ENCODE measurements at regions not wholly inside any gene's neighbourhood (a gene's known extent, or its start where the extent isn't known, plus 50 kb on each side); places are given as distances from the start of the nearest gene placed in this dataset.

DNA sequence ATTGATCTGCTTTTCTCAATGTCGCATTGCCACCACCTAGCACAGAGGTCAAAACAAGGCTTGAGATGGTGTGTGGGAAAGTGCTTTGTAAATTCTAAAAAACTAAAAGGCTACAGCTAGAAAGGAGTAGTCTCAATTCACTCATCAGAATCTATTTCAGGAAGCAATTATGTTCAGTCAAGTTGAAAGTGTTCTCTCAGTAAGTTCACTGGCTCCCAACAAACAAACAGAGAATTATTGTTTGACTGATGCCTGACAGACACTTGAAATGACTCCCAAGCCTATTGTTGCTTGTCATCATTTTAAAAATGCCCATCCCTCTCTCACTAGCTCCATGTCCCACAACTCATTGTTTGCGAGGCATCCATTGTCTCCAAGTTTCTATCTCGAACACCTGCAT is 419.6 kb upstream of the CPEB2 start:
- DNase-seq (no peak), ATAC-seq (no peak)
- Histone ChIP-seq H3K36me3 (ENCODE audit: insufficient read depth in 1 of 2, low read depth in 1 of 2) (no peaks in the 10 kb centered on the region), H3K4me3 (no peak overlapping the region), H3K27ac (no peak overlapping the region), H3K27me3 (ENCODE audit: insufficient read depth in 3 of 3, low read length in 2 of 3) (no peaks in the 10 kb centered on the region), H3K4me1 (no peaks in the 10 kb centered on the region), H3K9me3 (no peaks in the 10 kb centered on the region)
- TF ChIP-seq, protein P1, sequence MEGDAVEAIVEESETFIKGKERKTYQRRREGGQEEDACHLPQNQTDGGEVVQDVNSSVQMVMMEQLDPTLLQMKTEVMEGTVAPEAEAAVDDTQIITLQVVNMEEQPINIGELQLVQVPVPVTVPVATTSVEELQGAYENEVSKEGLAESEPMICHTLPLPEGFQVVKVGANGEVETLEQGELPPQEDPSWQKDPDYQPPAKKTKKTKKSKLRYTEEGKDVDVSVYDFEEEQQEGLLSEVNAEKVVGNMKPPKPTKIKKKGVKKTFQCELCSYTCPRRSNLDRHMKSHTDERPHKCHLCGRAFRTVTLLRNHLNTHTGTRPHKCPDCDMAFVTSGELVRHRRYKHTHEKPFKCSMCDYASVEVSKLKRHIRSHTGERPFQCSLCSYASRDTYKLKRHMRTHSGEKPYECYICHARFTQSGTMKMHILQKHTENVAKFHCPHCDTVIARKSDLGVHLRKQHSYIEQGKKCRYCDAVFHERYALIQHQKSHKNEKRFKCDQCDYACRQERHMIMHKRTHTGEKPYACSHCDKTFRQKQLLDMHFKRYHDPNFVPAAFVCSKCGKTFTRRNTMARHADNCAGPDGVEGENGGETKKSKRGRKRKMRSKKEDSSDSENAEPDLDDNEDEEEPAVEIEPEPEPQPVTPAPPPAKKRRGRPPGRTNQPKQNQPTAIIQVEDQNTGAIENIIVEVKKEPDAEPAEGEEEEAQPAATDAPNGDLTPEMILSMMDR (IDR thresholded peaks at IDR 0.05), result no peak
- intact Hi-C loops (cut with DNase I), result no loop called here
- 87 to 90% (median 88%) methylated on average over 3 of the region's 3 CpGs for WGBS, 3 donors

DNA sequence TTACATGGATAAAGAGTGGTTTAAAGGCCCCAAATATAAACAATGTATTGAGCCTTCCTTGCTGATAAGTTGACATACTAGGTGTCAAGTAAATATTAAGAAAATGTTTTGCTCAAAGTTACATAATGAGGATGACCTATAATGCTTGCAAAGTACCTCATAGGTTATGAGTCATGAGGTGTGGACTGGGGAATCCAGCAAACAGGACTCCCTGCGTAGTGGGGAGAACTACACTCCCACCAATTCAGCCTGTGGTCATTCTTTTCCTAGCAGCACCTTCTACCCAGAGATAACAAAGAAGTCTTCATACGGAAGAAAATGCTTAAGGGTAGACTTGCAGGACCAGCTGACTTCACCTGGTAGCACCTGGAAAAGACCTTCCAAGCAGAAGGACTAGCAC is 418.9 kb upstream of the CPEB2 start:
- intact Hi-C loops (cut with DNase I), result no loop called here
- H3K4me3 ChIP-seq, result no peak overlapping the region
- DNase-seq (no peak), ATAC-seq (no peak)
- H3K27ac ChIP-seq, result no peak overlapping the region
- H3K27me3 ChIP-seq (ENCODE audit: insufficient read depth in 3 of 3, low read length in 2 of 3), result no peaks in the 10 kb centered on the region
- 77 to 92% (median 80%) methylated on average over 2 of the region's 2 CpGs for WGBS, 3 donors
- no peaks in the 10 kb centered on the region for H3K4me1 ChIP-seq
- TF ChIP-seq, protein P1 (IDR thresholded peaks at IDR 0.05), result no peak
- no peaks in the 10 kb centered on the region for H3K36me3 ChIP-seq (ENCODE audit: insufficient read depth in 1 of 2, low read depth in 1 of 2)
- H3K9me3 ChIP-seq, result no peaks in the 10 kb centered on the region

DNA sequence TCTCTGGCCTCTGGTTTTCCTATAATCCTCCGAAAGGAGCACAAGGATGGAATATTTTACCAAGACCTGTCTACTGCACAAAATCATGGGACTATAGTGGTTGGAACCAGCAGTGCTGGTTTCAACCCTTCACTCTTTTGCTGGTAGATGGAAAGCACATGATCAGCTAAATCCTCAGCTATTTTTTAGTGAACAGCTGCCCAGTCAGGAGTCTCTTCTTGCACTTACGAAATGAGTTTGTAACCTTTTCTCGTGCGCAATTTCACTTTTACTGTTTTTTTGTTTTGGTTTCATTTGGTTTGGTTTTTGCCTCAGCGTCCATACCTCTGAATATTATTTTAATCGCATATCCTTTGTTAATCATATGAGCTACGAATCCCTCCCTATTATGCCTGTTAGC is 418.5 kb upstream of the CPEB2 start:
- Histone ChIP-seq H3K4me3 (no peak overlapping the region), H3K27ac (no peak overlapping the region), H3K9me3 (no peaks in the 10 kb centered on the region), H3K4me1 (no peaks in the 10 kb centered on the region), H3K36me3 (ENCODE audit: insufficient read depth in 1 of 2, low read depth in 1 of 2) (no peaks in the 10 kb centered on the region), H3K27me3 (ENCODE audit: insufficient read depth in 3 of 3, low read length in 2 of 3) (no peaks in the 10 kb centered on the region)
- WGBS, 3 donors, result 85 to 88% (median 86%) methylated on average over 7 of the region's 7 CpGs
- DNase-seq (no peak), ATAC-seq (no peak)
- intact Hi-C loops (cut with DNase I), result no loop called here
- TF ChIP-seq, protein P1 (IDR thresholded peaks at IDR 0.05), result no peak

DNA sequence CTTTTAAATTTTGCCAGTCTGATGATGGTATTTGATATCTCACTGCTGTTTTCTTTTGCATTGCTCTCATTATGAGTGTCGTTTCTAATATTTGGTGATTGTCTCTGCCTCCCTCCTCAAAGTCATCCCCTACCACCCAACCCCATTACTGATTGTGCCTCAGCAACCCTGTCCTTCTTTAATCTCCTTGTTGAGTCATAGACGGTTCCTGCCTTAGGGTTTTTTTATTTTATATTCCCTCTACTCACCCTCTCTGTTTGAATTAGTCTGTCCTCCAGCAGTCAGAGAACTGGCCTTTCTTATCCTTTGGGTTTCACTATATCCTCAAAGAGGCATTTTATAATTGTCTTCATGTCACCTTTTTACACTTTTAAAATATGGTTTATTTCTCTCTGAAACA is 409.3 kb upstream of the CPEB2 start:
- Histone ChIP-seq H3K4me3 (no peak overlapping the region), H3K9me3 (no peaks in the 10 kb centered on the region), H3K36me3 (ENCODE audit: insufficient read depth in 1 of 2, low read depth in 1 of 2) (no peaks in the 10 kb centered on the region), H3K27me3 (ENCODE audit: insufficient read depth in 3 of 3, low read length in 2 of 3) (no peaks in the 10 kb centered on the region), H3K27ac (no peak overlapping the region), H3K4me1 (no peaks in the 10 kb centered on the region)
- no peak for DNase-seq
- intact Hi-C loops (cut with DNase I), result no loop called here
- no peak for ATAC-seq
- WGBS, 3 donors, result 73 to 89% (median 79%) methylated on average over 2 of the region's 2 CpGs
- TF ChIP-seq, protein P1 (IDR thresholded peaks at IDR 0.05), result no peak

DNA sequence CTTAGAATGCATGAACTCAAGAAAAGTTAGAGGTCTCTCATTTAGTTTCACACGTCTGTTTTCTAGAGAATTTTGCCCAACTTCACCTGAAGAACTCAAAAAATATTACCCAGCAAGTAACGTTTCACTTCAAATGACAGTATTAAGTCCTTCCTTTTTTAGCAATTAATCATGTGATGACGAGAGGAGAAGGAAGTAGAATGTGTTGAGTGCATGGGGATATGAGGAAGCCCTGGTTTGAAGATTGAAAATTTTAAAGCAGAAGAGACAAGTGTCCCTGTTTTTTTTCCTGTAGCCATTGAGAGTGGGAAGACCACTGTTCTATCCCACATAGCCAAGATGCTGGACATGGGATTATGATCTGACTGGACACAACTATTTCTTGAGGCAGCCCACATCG is 406.3 kb upstream of the CPEB2 start:
- TF ChIP-seq, protein P1 (IDR thresholded peaks at IDR 0.05), result no peak
- DNase-seq (no peak), ATAC-seq (no peak)
- H3K27me3 ChIP-seq (ENCODE audit: insufficient read depth in 3 of 3, low read length in 2 of 3), result no peaks in the 10 kb centered on the region
- H3K36me3 ChIP-seq (ENCODE audit: insufficient read depth in 1 of 2, low read depth in 1 of 2), result no peaks in the 10 kb centered on the region
- H3K9me3 ChIP-seq, result no peaks in the 10 kb centered on the region
- H3K4me1 ChIP-seq, result no peaks in the 10 kb centered on the region
- intact Hi-C loops (cut with DNase I), result no loop called here
- WGBS, 3 donors, result 25 to 37% (median 30%) methylated on average over 4 of the region's 4 CpGs
- H3K27ac ChIP-seq, result no peak overlapping the region
- no peak overlapping the region for H3K4me3 ChIP-seq
